Dendritic cell treated with granulocyte-macrophage colony-stimulating factor and Interleukin-4, amounts not matched to agents 40 ng/mL and 50 ng/mL, for 4 days (primary cell): ENCODE measurements at regions not wholly inside any gene's neighbourhood (a gene's known extent, or its start where the extent isn't known, plus 50 kb on each side); places are given as distances from the start of the nearest gene placed in this dataset.
"Not testable (repeated sequence)": the region's sequence is repeated elsewhere in the genome, so short reads cannot be mapped to it uniquely, and the experiment has no call there.

Source experiments
- H3K27ac Mint-ChIP-seq: one replicate; pipeline ENCODE4 v1.8.0; 2022; ENCODE audit warnings: mild to moderate bottlenecking, mixed read lengths
- H3K27me3 Mint-ChIP-seq: one replicate; pipeline ENCODE4 v1.8.0; 2022; ENCODE audit warnings: mild to moderate bottlenecking, mixed read lengths
- H3K36me3 Mint-ChIP-seq: one replicate; pipeline ENCODE4 v1.8.0; 2022; ENCODE audit warnings: low read depth, mixed read lengths
- H3K4me1 Mint-ChIP-seq: one replicate; pipeline ENCODE4 v1.8.0; 2022; ENCODE audit warnings: low read depth, mixed read lengths
- H3K4me3 Mint-ChIP-seq: one replicate; pipeline ENCODE4 v1.8.0; 2022; ENCODE audit warnings: mild to moderate bottlenecking, moderate library complexity, mixed read lengths
- H3K9me3 Mint-ChIP-seq: one replicate; pipeline ENCODE4 v1.8.0; 2022; ENCODE audit warnings: mixed read lengths
- intact Hi-C: fragments of 100-400 bp; cut with micrococcal nuclease; formaldehyde crosslinking; loops from one replicate; pipeline ENCODE4 v1.15.0; 2022

GRCh38 chr7:16249204-16249603, 172.1 kb downstream of the CRPPA start:
- H3K36me3 Mint-ChIP-seq, H3K4me3 Mint-ChIP-seq, H3K4me1 Mint-ChIP-seq, H3K27ac Mint-ChIP-seq, H3K27me3 Mint-ChIP-seq, intact Hi-C loops: not testable (repeated sequence)
- H3K9me3 Mint-ChIP-seq, result peaks cover 65% of the 10 kb centered on the region

- peaks cover 62% of the 10 kb centered on the region for H3K9me3 Mint-ChIP-seq
- H3K27ac Mint-ChIP-seq, H3K36me3 Mint-ChIP-seq, H3K4me3 Mint-ChIP-seq, intact Hi-C loops, H3K27me3 Mint-ChIP-seq, H3K4me1 Mint-ChIP-seq: not testable (repeated sequence)
These were observed 172.8 kb downstream of the CRPPA start for GRCh38 chr7:16248556-16248955.

GRCh38 chr7:16244469-16244868, 176.9 kb downstream of the CRPPA start:
- intact Hi-C loops, result no loop called here
- no peaks in the 10 kb centered on the region for H3K36me3 Mint-ChIP-seq
- no peaks in the 10 kb centered on the region for H3K4me1 Mint-ChIP-seq
- no peak overlapping the region for H3K4me3 Mint-ChIP-seq
- peaks cover 31% of the 10 kb centered on the region for H3K9me3 Mint-ChIP-seq
- no peaks in the 10 kb centered on the region for H3K27me3 Mint-ChIP-seq
- H3K27ac Mint-ChIP-seq, result no peak overlapping the region

GRCh38 chr7:16242920-16243319, 178.4 kb downstream of the CRPPA start:
- Mint-ChIP-seq H3K4me1 (no peaks in the 10 kb centered on the region), H3K4me3 (no peak overlapping the region), H3K27me3 (no peaks in the 10 kb centered on the region), H3K27ac (no peak overlapping the region), H3K36me3 (no peaks in the 10 kb centered on the region), H3K9me3 (peaks cover 21% of the 10 kb centered on the region)
- intact Hi-C loops, result no loop called here

- intact Hi-C loops, result no loop called here
- H3K4me3 Mint-ChIP-seq, result no peak overlapping the region
- no peaks in the 10 kb centered on the region for H3K4me1 Mint-ChIP-seq
- peaks cover 3% of the 10 kb centered on the region for H3K9me3 Mint-ChIP-seq
- no peaks in the 10 kb centered on the region for H3K36me3 Mint-ChIP-seq
- no peaks in the 10 kb centered on the region for H3K27me3 Mint-ChIP-seq
- no peak overlapping the region for H3K27ac Mint-ChIP-seq
These were observed 180.3 kb downstream of the CRPPA start for GRCh38 chr7:16241017-16241416.

- Mint-ChIP-seq H3K36me3 (no peaks in the 10 kb centered on the region), H3K4me1 (no peaks in the 10 kb centered on the region), H3K27me3 (no peaks in the 10 kb centered on the region), H3K9me3 (peaks cover 14% of the 10 kb centered on the region), H3K4me3 (no peak overlapping the region), H3K27ac (no peak overlapping the region)
- intact Hi-C loops, result no loop called here
These were observed 185.0 kb downstream of the CRPPA start for GRCh38 chr7:16236381-16236780.

GRCh38 chr7:16235147-16236114, 185.9 kb downstream of the CRPPA start:
- no peak overlapping the region for H3K4me3 Mint-ChIP-seq
- no peaks in the 10 kb centered on the region for H3K36me3 Mint-ChIP-seq
- no peaks in the 10 kb centered on the region for H3K4me1 Mint-ChIP-seq
- peaks cover 22% of the 10 kb centered on the region for H3K9me3 Mint-ChIP-seq
- intact Hi-C loops, result no loop called here
- no peaks in the 10 kb centered on the region for H3K27me3 Mint-ChIP-seq
- no peak overlapping the region for H3K27ac Mint-ChIP-seq

- no peak overlapping the region for H3K4me3 Mint-ChIP-seq
- H3K27ac Mint-ChIP-seq, result no peak overlapping the region
- H3K27me3 Mint-ChIP-seq, result no peaks in the 10 kb centered on the region
- no peaks in the 10 kb centered on the region for H3K4me1 Mint-ChIP-seq
- intact Hi-C loops, result no loop called here
- peaks cover 30% of the 10 kb centered on the region for H3K9me3 Mint-ChIP-seq
- H3K36me3 Mint-ChIP-seq, result no peaks in the 10 kb centered on the region
These were observed 186.7 kb downstream of the CRPPA start for GRCh38 chr7:16234493-16235146.

GRCh38 chr7:16233517-16233916, 187.8 kb downstream of the CRPPA start:
- peaks cover 39% of the 10 kb centered on the region for H3K9me3 Mint-ChIP-seq
- H3K4me1 Mint-ChIP-seq, result no peaks in the 10 kb centered on the region
- H3K27ac Mint-ChIP-seq, result no peak overlapping the region
- intact Hi-C loops, result no loop called here
- H3K27me3 Mint-ChIP-seq, result no peaks in the 10 kb centered on the region
- no peak overlapping the region for H3K4me3 Mint-ChIP-seq
- H3K36me3 Mint-ChIP-seq, result no peaks in the 10 kb centered on the region

GRCh38 chr7:16232273-16232672, 189.1 kb downstream of the CRPPA start:
- Mint-ChIP-seq H3K4me1 (no peaks in the 10 kb centered on the region), H3K27ac (no peak overlapping the region), H3K4me3 (no peak overlapping the region), H3K36me3 (no peaks in the 10 kb centered on the region), H3K9me3 (peaks cover 49% of the 10 kb centered on the region), H3K27me3 (no peaks in the 10 kb centered on the region)
- intact Hi-C loops, result no loop called here

GRCh38 chr7:16223963-16224707, 197.2 kb downstream of the CRPPA start:
- intact Hi-C loops, result no loop called here
- Mint-ChIP-seq H3K4me3 (no peak overlapping the region), H3K4me1 (no peaks in the 10 kb centered on the region), H3K9me3 (peaks cover 14% of the 10 kb centered on the region), H3K27me3 (no peaks in the 10 kb centered on the region), H3K27ac (no peak overlapping the region), H3K36me3 (no peaks in the 10 kb centered on the region)

GRCh38 chr7:16212610-16213009, 208.7 kb downstream of the CRPPA start:
- H3K9me3 Mint-ChIP-seq, result peaks cover 8% of the 10 kb centered on the region
- H3K27ac Mint-ChIP-seq, result no peak overlapping the region
- no peaks in the 10 kb centered on the region for H3K36me3 Mint-ChIP-seq
- H3K4me1 Mint-ChIP-seq, result no peaks in the 10 kb centered on the region
- intact Hi-C loops, result no loop called here
- H3K27me3 Mint-ChIP-seq, result no peaks in the 10 kb centered on the region
- H3K4me3 Mint-ChIP-seq, result no peak overlapping the region

- Mint-ChIP-seq H3K4me1 (no peaks in the 10 kb centered on the region), H3K9me3 (peaks cover 8% of the 10 kb centered on the region), H3K4me3 (no peak overlapping the region), H3K27ac (no peak overlapping the region), H3K36me3 (no peaks in the 10 kb centered on the region), H3K27me3 (no peaks in the 10 kb centered on the region)
- intact Hi-C loops, result no loop called here
These were observed 209.3 kb downstream of the CRPPA start for GRCh38 chr7:16212032-16212431.

- Mint-ChIP-seq H3K27ac (no peak overlapping the region), H3K36me3 (no peaks in the 10 kb centered on the region), H3K9me3 (peaks cover 8% of the 10 kb centered on the region), H3K27me3 (no peaks in the 10 kb centered on the region), H3K4me3 (no peak overlapping the region), H3K4me1 (no peaks in the 10 kb centered on the region)
- intact Hi-C loops, result no loop called here
These were observed 209.9 kb downstream of the CRPPA start for GRCh38 chr7:16211402-16211925.
